ENCODE measurements at regions not wholly inside any gene's neighbourhood (a gene's known extent, or its start where the extent isn't known, plus 50 kb on each side); places are given as distances from the start of the nearest gene placed in this dataset.

DNA sequence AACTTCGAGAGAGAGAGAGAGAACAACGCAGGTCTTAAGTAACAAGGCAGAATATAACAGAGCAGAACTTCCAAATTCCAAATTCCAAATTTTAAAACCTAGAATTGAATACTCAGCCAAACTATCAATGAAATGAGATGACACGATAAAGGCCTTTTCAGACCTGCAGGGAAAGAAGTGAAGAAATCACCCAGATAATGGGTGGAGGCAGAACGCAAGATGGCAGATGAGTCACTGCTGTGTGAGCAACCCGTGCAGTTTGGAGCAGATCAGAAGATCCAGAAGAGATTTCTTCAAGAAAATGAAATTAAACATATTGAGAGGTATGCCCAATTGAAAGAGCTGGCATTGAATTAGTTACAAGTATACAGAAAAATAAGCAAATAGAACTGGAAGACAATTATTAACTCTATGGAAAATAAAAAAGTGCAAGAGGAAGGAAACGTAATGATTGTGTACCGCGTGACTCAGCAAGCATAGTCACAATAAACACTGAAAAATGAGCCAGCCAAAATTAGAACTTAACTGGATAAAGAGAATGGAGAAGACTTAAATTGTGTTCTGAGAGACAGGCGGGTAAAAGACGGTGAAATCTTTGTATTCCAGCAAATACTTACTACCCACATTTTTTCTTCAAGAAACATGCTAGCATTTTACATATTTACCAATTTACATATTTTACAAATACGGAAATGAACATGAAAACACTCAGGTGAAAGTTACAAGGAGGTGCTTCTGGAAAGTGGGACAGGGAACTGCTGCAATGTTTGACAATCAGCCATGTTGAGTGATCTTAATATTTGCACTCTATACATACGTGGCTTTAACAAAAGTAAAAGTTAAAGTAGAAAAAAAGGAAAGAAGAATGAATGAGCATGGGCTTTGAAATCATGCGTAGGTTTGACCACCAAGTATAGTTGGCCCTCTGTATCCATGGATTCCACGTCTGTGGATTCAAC is 87.9 kb upstream of the CDYL start (continued):
- TF ChIP-seq OTX1 (CRISPR knock-in tag; IDR thresholded peaks at IDR 0.05) (no peak), ZNF76 (CRISPR knock-in tag; IDR thresholded peaks at IDR 0.05; ENCODE audit: borderline replicate concordance) (no peak), HDAC3 (IDR thresholded peaks at IDR 0.05; ENCODE audit: borderline replicate concordance, partially characterized antibody) (peak; percentile 35), PTRF (tag; IDR thresholded peaks at IDR 0.05) (0 out of 2 replicates have a peak, but pooled peaks have one; percentile 22), EHMT2 (IDR thresholded peaks at IDR 0.05) (peak; percentile 88; the same call in 1 of the 2 replicates), CC2D1A (IDR thresholded peaks at IDR 0.05) (0 out of 2 replicates have a peak, but pooled peaks have one; percentile 13), ATF7 (IDR thresholded peaks at IDR 0.05) (peak; percentile 79), NFE2L1 (tag; IDR thresholded peaks at IDR 0.05; ENCODE audit: borderline replicate concordance, low read depth) (peak; percentile 69; the same call in 1 of the 2 replicates), ZNF197 (CRISPR knock-in tag; IDR thresholded peaks at IDR 0.05; ENCODE audit: low read depth) (0 out of 2 replicates have a peak, but pooled peaks have one; percentile 74), ZZZ3 (IDR thresholded peaks at IDR 0.05) (no peak), SMARCC2 (IDR thresholded peaks at IDR 0.05; ENCODE audit: low read depth) (peak; percentile 95), RAD51 (IDR thresholded peaks at IDR 0.05; ENCODE audit: borderline replicate concordance, low read depth) (peak; percentile 24; the same call in 1 of the 2 replicates), MAFK (IDR thresholded peaks at IDR 0.05; ENCODE audit: low read length) (peak; percentile 86), HNRNPH1 (optimal IDR thresholded peaks at IDR 0.05; ENCODE audit: low read depth, low read length) (no peak), NCOA6 (IDR thresholded peaks at IDR 0.05) (peak; percentile 38; the same call in 1 of the 2 replicates), SMARCA4 (IDR thresholded peaks at IDR 0.05) (peak; percentile 96), FOSL1 (tag; conservative IDR thresholded peaks at IDR 0.05) (peak; percentile 100), ZEB2 (IDR thresholded peaks at IDR 0.05) (peak; percentile 71), CBFA2T3 (IDR thresholded peaks at IDR 0.05) (peak; percentile 56), BMI1 (IDR thresholded peaks at IDR 0.05; ENCODE audit: low read length) (0 out of 2 replicates have a peak, but pooled peaks have one; percentile 31)
- TF ChIP-seq, protein P1, sequence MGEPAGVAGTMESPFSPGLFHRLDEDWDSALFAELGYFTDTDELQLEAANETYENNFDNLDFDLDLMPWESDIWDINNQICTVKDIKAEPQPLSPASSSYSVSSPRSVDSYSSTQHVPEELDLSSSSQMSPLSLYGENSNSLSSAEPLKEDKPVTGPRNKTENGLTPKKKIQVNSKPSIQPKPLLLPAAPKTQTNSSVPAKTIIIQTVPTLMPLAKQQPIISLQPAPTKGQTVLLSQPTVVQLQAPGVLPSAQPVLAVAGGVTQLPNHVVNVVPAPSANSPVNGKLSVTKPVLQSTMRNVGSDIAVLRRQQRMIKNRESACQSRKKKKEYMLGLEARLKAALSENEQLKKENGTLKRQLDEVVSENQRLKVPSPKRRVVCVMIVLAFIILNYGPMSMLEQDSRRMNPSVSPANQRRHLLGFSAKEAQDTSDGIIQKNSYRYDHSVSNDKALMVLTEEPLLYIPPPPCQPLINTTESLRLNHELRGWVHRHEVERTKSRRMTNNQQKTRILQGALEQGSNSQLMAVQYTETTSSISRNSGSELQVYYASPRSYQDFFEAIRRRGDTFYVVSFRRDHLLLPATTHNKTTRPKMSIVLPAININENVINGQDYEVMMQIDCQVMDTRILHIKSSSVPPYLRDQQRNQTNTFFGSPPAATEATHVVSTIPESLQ (CRISPR knock-in tag; IDR thresholded peaks at IDR 0.05), result no peak
- TF ChIP-seq, protein P2, sequence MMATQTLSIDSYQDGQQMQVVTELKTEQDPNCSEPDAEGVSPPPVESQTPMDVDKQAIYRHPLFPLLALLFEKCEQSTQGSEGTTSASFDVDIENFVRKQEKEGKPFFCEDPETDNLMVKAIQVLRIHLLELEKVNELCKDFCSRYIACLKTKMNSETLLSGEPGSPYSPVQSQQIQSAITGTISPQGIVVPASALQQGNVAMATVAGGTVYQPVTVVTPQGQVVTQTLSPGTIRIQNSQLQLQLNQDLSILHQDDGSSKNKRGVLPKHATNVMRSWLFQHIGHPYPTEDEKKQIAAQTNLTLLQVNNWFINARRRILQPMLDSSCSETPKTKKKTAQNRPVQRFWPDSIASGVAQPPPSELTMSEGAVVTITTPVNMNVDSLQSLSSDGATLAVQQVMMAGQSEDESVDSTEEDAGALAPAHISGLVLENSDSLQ (IDR thresholded peaks at IDR 0.05), result peak; percentile 39; the same call in 1 of the 2 replicates
- TF ChIP-seq, protein P3, sequence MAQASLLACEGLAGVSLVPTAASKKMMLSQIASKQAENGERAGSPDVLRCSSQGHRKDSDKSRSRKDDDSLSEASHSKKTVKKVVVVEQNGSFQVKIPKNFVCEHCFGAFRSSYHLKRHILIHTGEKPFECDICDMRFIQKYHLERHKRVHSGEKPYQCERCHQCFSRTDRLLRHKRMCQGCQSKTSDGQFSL (CRISPR knock-in tag; IDR thresholded peaks at IDR 0.05), result no peak
- TF ChIP-seq, protein P3 (tag; IDR thresholded peaks at IDR 0.05), result no peak
- TF ChIP-seq, protein P4, sequence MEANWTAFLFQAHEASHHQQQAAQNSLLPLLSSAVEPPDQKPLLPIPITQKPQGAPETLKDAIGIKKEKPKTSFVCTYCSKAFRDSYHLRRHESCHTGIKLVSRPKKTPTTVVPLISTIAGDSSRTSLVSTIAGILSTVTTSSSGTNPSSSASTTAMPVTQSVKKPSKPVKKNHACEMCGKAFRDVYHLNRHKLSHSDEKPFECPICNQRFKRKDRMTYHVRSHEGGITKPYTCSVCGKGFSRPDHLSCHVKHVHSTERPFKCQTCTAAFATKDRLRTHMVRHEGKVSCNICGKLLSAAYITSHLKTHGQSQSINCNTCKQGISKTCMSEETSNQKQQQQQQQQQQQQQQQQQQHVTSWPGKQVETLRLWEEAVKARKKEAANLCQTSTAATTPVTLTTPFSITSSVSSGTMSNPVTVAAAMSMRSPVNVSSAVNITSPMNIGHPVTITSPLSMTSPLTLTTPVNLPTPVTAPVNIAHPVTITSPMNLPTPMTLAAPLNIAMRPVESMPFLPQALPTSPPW (CRISPR knock-in tag; IDR thresholded peaks at IDR 0.05), result peak; percentile 48

Data from K562 (cell line).